Calu3 (cell line): ENCODE measurements at regions not wholly inside any gene's neighbourhood (a gene's known extent, or its start where the extent isn't known, plus 50 kb on each side); places are given as distances from the start of the nearest gene placed in this dataset.

Experiments used
- BruUV-seq: library from RNA; stranded (reverse); fragments of 400-500 nt; replicated peaks from 2 replicates; lab custom pipeline; 2021; lab: Mats Ljungman, UMichigan
- CTCF ChIA-PET: fragments of 300-600 bp; sonication (Branson Sonifier 250); formaldehyde crosslinking; loops from one replicate; lab custom pipeline; 2022; ENCODE audit warnings: antibody characterized with exemption; lab: Charles Lee
- DNase-seq: peaks from one replicate; pipeline ENCODE4 v3.0.0; 2022
- H3K27ac Mint-ChIP-seq: one replicate; pipeline ENCODE4 v1.8.0; 2022; ENCODE audit warnings: mixed read lengths; ENCODE audit not compliant: unreplicated experiment
- H3K27me3 Mint-ChIP-seq: one replicate; pipeline ENCODE4 v1.8.0; 2022; ENCODE audit warnings: mixed read lengths; ENCODE audit not compliant: unreplicated experiment
- H3K36me3 Mint-ChIP-seq: one replicate; pipeline ENCODE4 v1.8.0; 2022; ENCODE audit warnings: mild to moderate bottlenecking, moderate library complexity, mixed read lengths; ENCODE audit not compliant: insufficient read depth, unreplicated experiment
- H3K4me1 Mint-ChIP-seq: one replicate; pipeline ENCODE4 v1.8.0; 2022; ENCODE audit warnings: mild to moderate bottlenecking, low read depth, mixed read lengths; ENCODE audit not compliant: unreplicated experiment
- H3K4me3 Mint-ChIP-seq: one replicate; pipeline ENCODE4 v1.8.0; 2022; ENCODE audit warnings: mild to moderate bottlenecking, low read depth, moderate library complexity, mixed read lengths; ENCODE audit not compliant: unreplicated experiment
- H3K9me3 Mint-ChIP-seq: one replicate; pipeline ENCODE4 v1.8.0; 2022; ENCODE audit warnings: low read depth, mixed read lengths; ENCODE audit not compliant: unreplicated experiment
- CTCF ChIP-seq: fragments of 200-600 bp; IDR thresholded peaks from one replicate; pipeline ENCODE4 v1.8.0; 2022; ENCODE audit warnings: antibody characterized with exemption; ENCODE audit not compliant: unreplicated experiment
- intact Hi-C: fragments of 100-400 bp; cut with micrococcal nuclease; formaldehyde crosslinking; loops from one replicate; pipeline ENCODE4 v1.10.0; 2022; ENCODE audit not compliant: unreplicated experiment

- H3K9me3 Mint-ChIP-seq, result peaks cover 3% of the 10 kb centered on the region
- H3K4me3 Mint-ChIP-seq, result no peak overlapping the region
- no peaks in the 10 kb centered on the region for H3K36me3 Mint-ChIP-seq
- no TSS peak for BruUV-seq
- intact Hi-C loops, result no loop called here
- CTCF ChIA-PET, result no interaction called here
- no peak for DNase-seq
- no peaks in the 10 kb centered on the region for H3K4me1 Mint-ChIP-seq
- H3K27ac Mint-ChIP-seq, result no peak overlapping the region
- H3K27me3 Mint-ChIP-seq, result no peaks in the 10 kb centered on the region
- no peak for TF ChIP-seq CTCF
Measured at GRCh38 chr3:61352306-61352705, 101.1 kb upstream of the FHIT start.

GRCh38 chr3:61353382-61353781, 102.1 kb upstream of the FHIT start:
- intact Hi-C loops, result no loop called here
- Mint-ChIP-seq H3K27ac (no peak overlapping the region), H3K27me3 (no peaks in the 10 kb centered on the region), H3K9me3 (peaks cover 6% of the 10 kb centered on the region), H3K36me3 (no peaks in the 10 kb centered on the region), H3K4me3 (no peak overlapping the region), H3K4me1 (no peaks in the 10 kb centered on the region)
- CTCF ChIA-PET, result interaction anchor here (0.7 kb wide), 1 partner anchor 343 kb away, joined by 5 read pairs; no protein-coding TSS in a partner anchor
- DNase-seq, result no peak
- no peak for TF ChIP-seq CTCF
- no TSS peak for BruUV-seq

- CTCF ChIA-PET, result no interaction called here
- no peak for DNase-seq
- intact Hi-C loops, result no loop called here
- no peak for TF ChIP-seq CTCF
- no TSS peak for BruUV-seq
- Mint-ChIP-seq H3K4me1 (no peaks in the 10 kb centered on the region), H3K9me3 (peaks cover 6% of the 10 kb centered on the region), H3K27ac (no peak overlapping the region), H3K4me3 (no peak overlapping the region), H3K27me3 (no peaks in the 10 kb centered on the region), H3K36me3 (no peaks in the 10 kb centered on the region)
Measured at GRCh38 chr3:61354604-61355003, 103.4 kb upstream of the FHIT start.

GRCh38 chr3:61356685-61357084, 105.4 kb upstream of the FHIT start:
- Mint-ChIP-seq H3K36me3 (no peaks in the 10 kb centered on the region), H3K4me1 (no peaks in the 10 kb centered on the region)
- CTCF ChIA-PET, result no interaction called here

More at GRCh38 chr3:61356685-61357084, 105.4 kb upstream of the FHIT start:
- no peak for DNase-seq
- BruUV-seq, result no TSS peak
- TF ChIP-seq CTCF, result no peak
- Mint-ChIP-seq H3K27ac (no peak overlapping the region), H3K27me3 (no peaks in the 10 kb centered on the region), H3K4me3 (no peak overlapping the region), H3K9me3 (peaks cover 4% of the 10 kb centered on the region)
- intact Hi-C loops, result no loop called here
